ENCODE measurements at regions not wholly inside any gene's neighbourhood (a gene's known extent, or its start where the extent isn't known, plus 50 kb on each side); places are given as distances from the start of the nearest gene placed in this dataset.
"Not testable (repeated sequence)": the region's sequence is repeated elsewhere in the genome, so short reads cannot be mapped to it uniquely, and the experiment has no call there.

DNA sequence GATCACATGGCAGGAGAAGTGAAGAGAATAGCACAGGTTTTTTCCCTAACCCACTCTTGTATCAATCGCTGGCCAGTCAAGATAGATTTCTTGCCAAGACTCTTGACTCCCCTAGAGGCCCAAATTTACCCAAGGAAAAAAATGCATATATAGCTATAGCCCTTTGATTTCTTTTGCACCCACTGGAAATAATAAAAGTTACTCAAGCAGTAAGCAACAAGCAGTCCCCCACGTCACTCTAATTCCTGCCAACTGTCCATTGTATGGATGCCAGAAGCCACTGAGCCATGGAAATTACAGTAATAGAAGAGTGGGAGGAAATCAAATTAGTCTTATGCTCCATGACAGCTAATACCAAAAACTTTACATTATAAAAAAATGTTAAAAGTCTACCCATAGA is 125.3 kb upstream of the SLC39A10 start:
- TF ChIP-seq POLR2A (IDR thresholded peaks at IDR 0.05; ENCODE audit: low read length), result no peak
- no peak for TF ChIP-seq MAZ (IDR thresholded peaks at IDR 0.05; ENCODE audit: borderline replicate concordance, low read depth, low read length)
- TF ChIP-seq RFX5 (IDR thresholded peaks at IDR 0.05), result no peak
- no peak for TF ChIP-seq FOSL2 (IDR thresholded peaks at IDR 0.05)
- no peak for TF ChIP-seq FOSL2 (CRISPR knock-in tag; IDR thresholded peaks at IDR 0.05)
- no peak for TF ChIP-seq KDM1A (IDR thresholded peaks at IDR 0.05; ENCODE audit: low read depth)
- no peak for TF ChIP-seq ATOH8 (CRISPR knock-in tag; IDR thresholded peaks at IDR 0.05; ENCODE audit: low read depth)
- no peak for TF ChIP-seq RNF2 (IDR thresholded peaks at IDR 0.05; ENCODE audit: borderline replicate concordance, low read depth)
- no peak for TF ChIP-seq E2F6 (IDR thresholded peaks at IDR 0.05; ENCODE audit: borderline replicate concordance, low read depth)
- TF ChIP-seq JUNB (IDR thresholded peaks at IDR 0.05), result no peak
- TF ChIP-seq CHD2 (IDR thresholded peaks at IDR 0.05; ENCODE audit: low read length, partially characterized antibody), result no peak
- no peak for TF ChIP-seq ZSCAN20 (CRISPR knock-in tag; IDR thresholded peaks at IDR 0.05)
- no peak for TF ChIP-seq RAD21 (conservative IDR thresholded peaks at IDR 0.05 in 1 of 2, IDR thresholded peaks at IDR 0.05 in 1 of 2)
- ATAC-seq, result no peak
- H3K27ac ChIP-seq, result peak overlapping the region in 1 of 2 experiments; percentile 89; a peak in 4 of 6 replicates
- H3K4me3 ChIP-seq, result no peak overlapping the region
- H3K4me1 ChIP-seq, result peaks cover 35% of the 10 kb centered on the region
- FAIRE-seq, result no peak
- DNase-seq (ENCODE audit: low read depth in 1 of 2, low spot score in 1 of 2), result no peak
- POLR2A ChIA-PET, result no interaction called here
- H3K4me2 ChIP-seq, result no peak overlapping the region; the same call in 2 of the 3 replicates
- CTCF ChIA-PET, result no interaction called here
- WGBS (ENCODE audit: missing lambda C conversion rate), result 91% methylated on average over 2 of the region's 2 CpGs
- H3K9me3 ChIP-seq, result no peaks in the 10 kb centered on the region

GRCh38 chr2:195523242-195523641 is 133.8 kb upstream of the SLC39A10 start:
- Histone ChIP-seq H3K4me1 (peaks cover 25% of the 10 kb centered on the region), H3K27ac (peak overlapping the region; percentile 49 to 73; a peak in 5 of 6 replicates)
- WGBS (ENCODE audit: missing lambda C conversion rate), result 79% methylated on average over 9 of the region's 10 CpGs
- ATAC-seq; CTCF ChIA-PET; FAIRE-seq; DNase-seq (ENCODE audit: low read depth in 1 of 2, low spot score in 1 of 2); H3K4me2 ChIP-seq; POLR2A ChIA-PET; H3K4me3 ChIP-seq; H3K9me3 ChIP-seq: not testable (repeated sequence)

- WGBS (ENCODE audit: missing lambda C conversion rate), result 85% methylated on average over 3 of the region's 3 CpGs
- ChIA-PET CTCF (interaction anchor here (0.6 to 2.1 kb wide), 10 partner anchors 13 to 417 kb away, joined by 3 to 16 read pairs (median 3); no protein-coding TSS in a partner anchor), POLR2A (interaction anchor here (0.8 to 2.2 kb wide), 4 partner anchors 12 to 138 kb away, joined by 3 to 16 read pairs (median 9); partner anchors contain the start of gene SLC39A10)
- DNase-seq (ENCODE audit: low read depth in 1 of 2, low spot score in 1 of 2) (no peak), ATAC-seq (no peak), FAIRE-seq (no peak)
- Histone ChIP-seq H3K27ac (peak overlapping the region; percentile 81 to 91), H3K9me3 (peaks cover 7% of the 10 kb centered on the region; the same call in 1 of the 3 replicates), H3K4me1 (peaks cover 25% of the 10 kb centered on the region), H3K4me2 (peak overlapping the region; percentile 32), H3K4me3 (no peak overlapping the region)
- no peak for TF ChIP-seq CEBPB (IDR thresholded peaks at IDR 0.05)
- TF ChIP-seq, protein P1, sequence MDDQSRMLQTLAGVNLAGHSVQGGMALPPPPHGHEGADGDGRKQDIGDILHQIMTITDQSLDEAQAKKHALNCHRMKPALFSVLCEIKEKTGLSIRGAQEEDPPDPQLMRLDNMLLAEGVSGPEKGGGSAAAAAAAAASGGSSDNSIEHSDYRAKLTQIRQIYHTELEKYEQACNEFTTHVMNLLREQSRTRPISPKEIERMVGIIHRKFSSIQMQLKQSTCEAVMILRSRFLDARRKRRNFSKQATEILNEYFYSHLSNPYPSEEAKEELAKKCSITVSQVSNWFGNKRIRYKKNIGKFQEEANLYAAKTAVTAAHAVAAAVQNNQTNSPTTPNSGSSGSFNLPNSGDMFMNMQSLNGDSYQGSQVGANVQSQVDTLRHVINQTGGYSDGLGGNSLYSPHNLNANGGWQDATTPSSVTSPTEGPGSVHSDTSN (IDR thresholded peaks at IDR 0.05), result no peak
- no peak for TF ChIP-seq NPAS2 (CRISPR knock-in tag; IDR thresholded peaks at IDR 0.05; ENCODE audit: borderline replicate concordance)
- no peak for TF ChIP-seq POLR2AphosphoS2 (conservative IDR thresholded peaks at IDR 0.05; ENCODE audit: low read length)
- no peak for TF ChIP-seq MAFK (IDR thresholded peaks at IDR 0.05; ENCODE audit: partially characterized antibody)
- TF ChIP-seq, protein P2, sequence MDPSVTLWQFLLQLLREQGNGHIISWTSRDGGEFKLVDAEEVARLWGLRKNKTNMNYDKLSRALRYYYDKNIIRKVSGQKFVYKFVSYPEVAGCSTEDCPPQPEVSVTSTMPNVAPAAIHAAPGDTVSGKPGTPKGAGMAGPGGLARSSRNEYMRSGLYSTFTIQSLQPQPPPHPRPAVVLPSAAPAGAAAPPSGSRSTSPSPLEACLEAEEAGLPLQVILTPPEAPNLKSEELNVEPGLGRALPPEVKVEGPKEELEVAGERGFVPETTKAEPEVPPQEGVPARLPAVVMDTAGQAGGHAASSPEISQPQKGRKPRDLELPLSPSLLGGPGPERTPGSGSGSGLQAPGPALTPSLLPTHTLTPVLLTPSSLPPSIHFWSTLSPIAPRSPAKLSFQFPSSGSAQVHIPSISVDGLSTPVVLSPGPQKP (IDR thresholded peaks at IDR 0.05; ENCODE audit: low read depth, low read length), result no peak
- no peak for TF ChIP-seq TFCP2L1 (CRISPR knock-in tag; IDR thresholded peaks at IDR 0.05)
- no peak for TF ChIP-seq JUNB (IDR thresholded peaks at IDR 0.05)
- TF ChIP-seq NFE2L2 (conservative IDR thresholded peaks at IDR 0.05; ENCODE audit: low read length), result no peak
- TF ChIP-seq, protein P3, sequence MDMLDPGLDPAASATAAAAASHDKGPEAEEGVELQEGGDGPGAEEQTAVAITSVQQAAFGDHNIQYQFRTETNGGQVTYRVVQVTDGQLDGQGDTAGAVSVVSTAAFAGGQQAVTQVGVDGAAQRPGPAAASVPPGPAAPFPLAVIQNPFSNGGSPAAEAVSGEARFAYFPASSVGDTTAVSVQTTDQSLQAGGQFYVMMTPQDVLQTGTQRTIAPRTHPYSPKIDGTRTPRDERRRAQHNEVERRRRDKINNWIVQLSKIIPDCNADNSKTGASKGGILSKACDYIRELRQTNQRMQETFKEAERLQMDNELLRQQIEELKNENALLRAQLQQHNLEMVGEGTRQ (IDR thresholded peaks at IDR 0.05), result no peak
- no peak for TF ChIP-seq ZFP36 (IDR thresholded peaks at IDR 0.05; ENCODE audit: borderline replicate concordance, partially characterized antibody)
- no peak for TF ChIP-seq HOXA7 (CRISPR knock-in tag; IDR thresholded peaks at IDR 0.05)
- TF ChIP-seq, protein P4, sequence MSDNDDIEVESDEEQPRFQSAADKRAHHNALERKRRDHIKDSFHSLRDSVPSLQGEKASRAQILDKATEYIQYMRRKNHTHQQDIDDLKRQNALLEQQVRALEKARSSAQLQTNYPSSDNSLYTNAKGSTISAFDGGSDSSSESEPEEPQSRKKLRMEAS (IDR thresholded peaks at IDR 0.05), result no peak
Observed at GRCh38 chr2:195521589-195521988, 135.4 kb upstream of the SLC39A10 start.
